ENCODE measurements at regions not wholly inside any gene's neighbourhood (a gene's known extent, or its start where the extent isn't known, plus 50 kb on each side); places are given as distances from the start of the nearest gene placed in this dataset.

GRCh38 chr10:124174071-124174566 is 80.7 kb upstream of the CHST15 start:
- CTCF ChIA-PET: no interaction called here

GRCh38 chr10:124173298-124173900 is 80.0 kb upstream of the CHST15 start:
- Histone ChIP-seq H3K27ac (ENCODE audit: low read depth, low read length) (no peak overlapping the region), H3K9me3 (ENCODE audit: control insufficient read depth, insufficient read depth, low read length) (peaks cover 8% of the 10 kb centered on the region; the same call in 1 of the 2 replicates), H3K27me3 (ENCODE audit: control insufficient read depth, insufficient read depth, low read length) (peaks cover 12% of the 10 kb centered on the region), H3K4me3 (ENCODE audit: low read depth, low read length) (no peak overlapping the region)
- POLR2A ChIA-PET: no interaction called here
- no peak for TF ChIP-seq CTCF (IDR thresholded peaks at IDR 0.05; ENCODE audit: low read depth, low read length)
- DNase-seq (ENCODE audit: low read depth, low spot score): no peak
- CTCF ChIA-PET: no interaction called here

More at GRCh38 chr10:124174071-124174566, 80.7 kb upstream of the CHST15 start:
- Histone ChIP-seq H3K9me3 (ENCODE audit: control insufficient read depth, insufficient read depth, low read length) (peaks cover 8% of the 10 kb centered on the region; the same call in 1 of the 2 replicates), H3K27ac (ENCODE audit: low read depth, low read length) (no peak overlapping the region), H3K4me3 (ENCODE audit: low read depth, low read length) (no peak overlapping the region), H3K27me3 (ENCODE audit: control insufficient read depth, insufficient read depth, low read length) (peaks cover 12% of the 10 kb centered on the region)
- POLR2A ChIA-PET: no interaction called here
- no peak for TF ChIP-seq CTCF (IDR thresholded peaks at IDR 0.05; ENCODE audit: low read depth, low read length)
- no peak for DNase-seq (ENCODE audit: low read depth, low spot score)

- no peak for TF ChIP-seq CTCF (IDR thresholded peaks at IDR 0.05; ENCODE audit: low read depth, low read length)
- no peak for DNase-seq (ENCODE audit: low read depth, low spot score)
- peaks cover 12% of the 10 kb centered on the region for H3K27me3 ChIP-seq (ENCODE audit: control insufficient read depth, insufficient read depth, low read length)
- H3K27ac ChIP-seq (ENCODE audit: low read depth, low read length): no peak overlapping the region
- peaks cover 8% of the 10 kb centered on the region; the same call in 1 of the 2 replicates for H3K9me3 ChIP-seq (ENCODE audit: control insufficient read depth, insufficient read depth, low read length)
- ChIA-PET CTCF (no interaction called here), POLR2A (no interaction called here)
- no peak overlapping the region for H3K4me3 ChIP-seq (ENCODE audit: low read depth, low read length)
These were observed 79.0 kb upstream of the CHST15 start for GRCh38 chr10:124172181-124172916.

GRCh38 chr10:124171561-124171960 is 78.2 kb upstream of the CHST15 start:
- Histone ChIP-seq H3K27ac (ENCODE audit: low read depth, low read length) (no peak overlapping the region), H3K4me3 (ENCODE audit: low read depth, low read length) (no peak overlapping the region), H3K9me3 (ENCODE audit: control insufficient read depth, insufficient read depth, low read length) (peaks cover 8% of the 10 kb centered on the region; the same call in 1 of the 2 replicates), H3K27me3 (ENCODE audit: control insufficient read depth, insufficient read depth, low read length) (peaks cover 12% of the 10 kb centered on the region)
- DNase-seq (ENCODE audit: low read depth, low spot score): no peak
- ChIA-PET POLR2A (no interaction called here), CTCF (interaction anchor here (0.6 kb wide), 1 partner anchor 218 kb away, joined by 3 read pairs; no protein-coding TSS in a partner anchor)
- TF ChIP-seq CTCF (IDR thresholded peaks at IDR 0.05; ENCODE audit: low read depth, low read length): no peak

GRCh38 chr10:124170631-124171030 is 77.2 kb upstream of the CHST15 start:
- H3K4me3 ChIP-seq (ENCODE audit: low read depth, low read length): no peak overlapping the region
- POLR2A ChIA-PET: no interaction called here
- CTCF ChIA-PET: interaction anchor here (0.6 kb wide), 1 partner anchor 219 kb away, joined by 3 read pairs; no protein-coding TSS in a partner anchor

More at GRCh38 chr10:124170631-124171030, 77.2 kb upstream of the CHST15 start:
- Histone ChIP-seq H3K9me3 (ENCODE audit: control insufficient read depth, insufficient read depth, low read length) (peaks cover 11% of the 10 kb centered on the region; the same call in 1 of the 2 replicates), H3K27me3 (ENCODE audit: control insufficient read depth, insufficient read depth, low read length) (peaks cover 12% of the 10 kb centered on the region), H3K27ac (ENCODE audit: low read depth, low read length) (no peak overlapping the region)
- TF ChIP-seq CTCF (IDR thresholded peaks at IDR 0.05; ENCODE audit: low read depth, low read length): no peak
- no peak for DNase-seq (ENCODE audit: low read depth, low spot score)
